ENCODE measurements at regions not wholly inside any gene's neighbourhood (a gene's known extent, or its start where the extent isn't known, plus 50 kb on each side); places are given as distances from the start of the nearest gene placed in this dataset.

DNA sequence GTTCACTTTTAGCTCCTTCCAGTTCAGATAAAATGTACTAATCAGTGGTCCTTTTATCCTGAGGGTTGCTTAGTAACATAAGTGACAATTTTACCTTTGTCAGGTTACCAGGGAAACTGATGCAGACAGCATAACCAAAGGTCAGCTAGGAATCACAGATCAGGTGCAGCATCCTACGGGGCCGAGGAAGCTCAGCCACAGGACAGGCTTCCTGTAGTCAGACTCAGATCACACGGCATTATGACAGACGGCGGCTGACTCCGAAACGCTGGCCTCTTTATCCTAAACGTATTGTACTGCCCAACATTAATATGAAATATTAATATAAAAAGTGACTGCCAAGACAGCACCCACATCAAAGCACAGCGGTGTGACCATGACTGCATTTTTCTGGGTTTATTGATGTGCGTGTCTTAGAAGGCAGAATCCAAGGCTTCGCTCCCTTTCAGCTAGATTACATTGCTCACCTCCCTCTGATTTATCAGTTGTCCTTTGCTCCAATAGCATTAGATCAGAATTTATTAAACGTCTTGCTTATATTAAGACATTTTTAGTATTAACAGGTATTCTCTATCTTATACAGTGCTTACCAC lies 444.5 kb downstream of the CMPK2 start:
- no peak for DNase-seq (ENCODE audit: low spot score)

GRCh38 chr2:6421888-6422287 lies 443.8 kb downstream of the CMPK2 start:
- no peak for DNase-seq (ENCODE audit: low spot score)

DNA sequence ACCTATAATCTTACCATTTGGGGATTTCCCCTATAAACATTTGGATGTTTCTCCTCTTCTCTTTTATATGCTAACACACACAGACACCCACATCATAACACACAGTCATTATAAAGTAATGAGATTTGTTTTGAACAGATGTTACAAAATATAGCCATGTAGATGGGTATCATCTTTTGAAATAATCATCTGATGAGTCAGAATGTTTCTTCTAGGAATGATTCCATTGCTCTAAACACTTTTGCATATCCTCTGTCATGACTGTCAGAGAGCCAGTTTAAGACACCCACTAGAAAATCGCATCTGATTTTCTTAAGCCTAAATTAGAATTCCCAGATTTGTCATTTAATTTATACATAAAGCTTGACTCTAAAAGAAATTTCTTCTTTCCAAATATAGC lies 442.6 kb downstream of the CMPK2 start:
- DNase-seq (ENCODE audit: low spot score), result no peak

- DNase-seq (ENCODE audit: low spot score), result no peak
These were observed 441.8 kb downstream of the CMPK2 start for GRCh38 chr2:6423944-6424343.

DNA sequence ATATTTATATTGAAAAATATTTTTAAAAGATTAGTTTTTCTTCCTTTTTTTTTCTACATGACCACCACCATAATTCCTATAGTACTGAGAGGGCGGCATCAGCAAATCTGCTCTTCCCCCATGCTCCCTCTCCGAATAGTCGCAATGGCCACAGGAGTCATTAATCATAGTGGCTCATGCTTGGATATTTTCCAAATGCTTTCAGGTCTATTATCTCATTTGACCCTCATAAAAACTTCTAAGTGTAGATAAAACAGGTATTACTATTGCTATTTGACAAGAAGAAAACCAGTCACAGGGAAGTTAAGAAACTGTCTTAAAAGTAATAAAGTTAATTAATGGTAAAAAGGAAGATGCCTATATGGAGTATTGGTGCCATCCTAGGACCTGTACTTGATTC lies 440.7 kb downstream of the CMPK2 start:
- no peak for DNase-seq (ENCODE audit: low spot score)

GRCh38 chr2:6429210-6429986 lies 436.3 kb downstream of the CMPK2 start:
- no peak for DNase-seq (ENCODE audit: low spot score)

GRCh38 chr2:6434438-6434837 lies 431.3 kb downstream of the CMPK2 start:
- DNase-seq (ENCODE audit: low spot score), result no peak

GRCh38 chr2:6441800-6442199 lies 423.9 kb downstream of the CMPK2 start:
- DNase-seq (ENCODE audit: low spot score), result no peak

DNA sequence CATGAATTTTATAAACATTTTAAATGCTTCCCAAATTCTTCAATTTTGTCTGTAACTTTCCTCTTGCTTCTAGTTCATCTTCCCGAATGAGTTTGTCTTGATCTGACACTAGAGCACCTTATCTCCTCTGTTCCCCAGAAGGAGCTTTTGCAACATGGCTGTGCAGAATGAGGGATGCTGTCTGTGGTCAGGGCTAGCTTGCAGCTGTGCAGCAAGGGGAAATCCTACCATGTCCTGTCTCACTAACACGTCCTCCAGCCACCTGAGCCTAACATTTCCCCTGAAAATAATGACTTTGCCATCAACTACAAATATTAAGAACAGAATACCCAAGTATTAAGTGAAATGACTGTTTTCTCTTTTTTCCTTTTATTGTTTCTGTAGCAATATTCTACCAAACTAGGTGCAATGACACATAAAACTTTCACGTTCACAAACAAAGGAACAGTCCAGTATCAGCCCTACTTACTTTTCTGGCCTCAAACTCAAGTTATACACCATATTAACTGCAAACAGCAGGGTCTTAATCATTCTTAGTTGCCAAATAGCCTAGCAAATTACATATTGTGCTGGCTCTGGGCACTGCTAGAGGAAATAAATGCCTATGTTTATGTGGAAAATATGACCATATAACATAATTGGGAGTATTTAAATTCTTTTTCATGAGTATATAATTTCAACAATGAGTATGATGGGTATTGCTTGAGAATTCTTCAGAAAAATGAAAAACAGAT lies 423.3 kb downstream of the CMPK2 start:
- no peak for DNase-seq (ENCODE audit: low spot score)

DNA sequence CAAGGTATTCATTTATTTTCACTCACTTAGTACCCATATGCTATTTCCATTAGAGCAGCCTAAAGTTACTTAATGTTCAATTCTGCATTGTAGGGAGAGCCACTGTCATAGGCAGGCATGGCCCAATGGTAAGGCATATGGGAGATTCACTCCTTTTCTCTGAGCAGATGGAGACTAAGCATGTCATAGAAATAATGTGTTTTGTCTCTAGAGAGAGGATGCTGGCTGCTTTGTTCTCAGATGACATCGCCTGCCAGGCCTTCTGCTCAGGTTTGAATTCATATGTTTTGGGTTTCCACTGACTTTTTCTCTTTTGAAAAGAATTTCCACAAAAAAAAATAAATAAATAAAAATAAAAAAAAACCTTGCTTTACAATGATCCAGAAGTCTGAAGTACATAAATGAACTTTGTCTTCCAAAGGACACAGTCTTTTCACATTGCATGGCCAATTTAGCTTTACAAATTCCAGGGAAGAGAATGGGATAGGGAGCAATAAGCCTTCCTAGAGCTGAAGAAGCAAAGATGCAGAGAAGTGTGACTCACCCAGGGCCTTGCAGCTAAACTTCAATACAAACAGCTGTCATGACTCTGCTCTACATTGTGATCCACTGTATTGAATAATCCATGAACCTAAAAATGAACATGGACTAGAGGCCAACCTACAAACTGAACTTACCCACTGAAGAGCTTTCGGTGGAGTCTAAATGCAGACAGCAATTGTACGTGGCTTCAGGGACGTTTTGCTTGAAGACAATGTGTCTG lies 422.5 kb downstream of the CMPK2 start:
- no peak for DNase-seq (ENCODE audit: low spot score)

- no peak for DNase-seq (ENCODE audit: low spot score)
These were observed 421.2 kb downstream of the CMPK2 start for GRCh38 chr2:6444514-6444913.

- DNase-seq (ENCODE audit: low spot score), result no peak
These were observed 420.6 kb downstream of the CMPK2 start for GRCh38 chr2:6445156-6445555.

GRCh38 chr2:6446938-6447608 lies 418.6 kb downstream of the CMPK2 start:
- no peak for DNase-seq (ENCODE audit: low spot score)

DNA sequence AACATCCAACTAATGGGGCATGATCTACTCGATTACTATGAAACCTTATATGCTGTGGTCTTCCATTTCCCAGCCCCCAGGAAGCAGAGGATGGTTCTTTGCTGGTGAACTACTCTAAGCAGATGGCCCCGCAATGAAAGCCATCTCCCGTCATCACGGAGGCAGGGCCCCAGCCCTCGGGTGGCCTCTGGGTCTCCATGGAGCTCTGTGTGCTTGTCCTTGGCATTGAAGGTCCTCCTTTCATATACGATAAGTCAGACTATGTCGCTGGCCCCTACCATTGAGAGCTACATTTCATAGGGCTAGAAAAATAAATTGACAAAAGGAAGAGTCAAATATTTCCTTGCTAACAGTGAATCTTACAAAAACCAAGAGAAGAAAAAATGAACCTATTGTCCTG lies 416.8 kb downstream of the CMPK2 start:
- no peak for DNase-seq (ENCODE audit: low spot score)

- no peak for DNase-seq (ENCODE audit: low spot score)
These were observed 416.4 kb downstream of the CMPK2 start for GRCh38 chr2:6449343-6449742.

DNA sequence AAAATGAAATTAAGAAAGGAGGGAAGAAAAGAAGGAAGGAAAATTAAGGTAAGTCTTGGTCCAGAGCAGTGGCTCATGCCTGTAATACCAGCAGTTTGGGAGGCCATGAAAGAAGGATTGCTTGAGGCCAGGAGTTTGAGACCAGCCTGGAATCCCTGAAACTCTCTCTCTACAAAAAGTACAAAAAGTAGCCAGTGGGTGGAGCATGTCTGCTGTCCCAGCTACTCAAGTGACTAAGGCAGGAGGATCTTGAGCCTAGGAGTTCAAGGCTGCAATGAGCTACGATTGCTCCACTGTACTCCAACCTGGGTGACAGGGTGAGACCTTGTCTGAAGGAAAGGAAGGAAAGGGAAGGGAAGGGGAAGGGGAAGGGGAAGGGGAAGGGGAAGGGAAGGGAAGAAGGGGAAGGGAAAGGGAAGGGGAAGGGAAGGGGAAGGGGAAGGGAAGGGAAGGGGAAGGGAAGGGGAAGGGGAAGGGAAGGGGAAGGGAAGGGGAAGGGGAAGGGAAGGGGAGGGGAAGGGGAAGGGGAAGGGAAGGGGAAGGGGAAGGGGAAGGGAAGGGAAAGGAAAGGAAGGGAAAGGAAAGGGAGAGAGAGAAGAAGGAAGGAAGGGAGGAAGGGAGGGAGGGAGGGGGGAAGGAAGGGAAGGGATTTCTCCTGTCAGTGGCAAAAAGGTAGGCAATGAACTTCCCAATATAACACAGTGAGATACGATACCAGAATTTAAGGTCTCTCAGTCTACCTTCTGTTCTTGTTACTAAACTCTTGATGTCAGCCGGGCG lies 412.8 kb downstream of the CMPK2 start:
- DNase-seq (ENCODE audit: low spot score), result no peak

- no peak for DNase-seq (ENCODE audit: low spot score)
These were observed 411.3 kb downstream of the CMPK2 start for GRCh38 chr2:6454286-6454990.

- DNase-seq (ENCODE audit: low spot score), result no peak
These were observed 406.6 kb downstream of the CMPK2 start for GRCh38 chr2:6459138-6459537.

DNA sequence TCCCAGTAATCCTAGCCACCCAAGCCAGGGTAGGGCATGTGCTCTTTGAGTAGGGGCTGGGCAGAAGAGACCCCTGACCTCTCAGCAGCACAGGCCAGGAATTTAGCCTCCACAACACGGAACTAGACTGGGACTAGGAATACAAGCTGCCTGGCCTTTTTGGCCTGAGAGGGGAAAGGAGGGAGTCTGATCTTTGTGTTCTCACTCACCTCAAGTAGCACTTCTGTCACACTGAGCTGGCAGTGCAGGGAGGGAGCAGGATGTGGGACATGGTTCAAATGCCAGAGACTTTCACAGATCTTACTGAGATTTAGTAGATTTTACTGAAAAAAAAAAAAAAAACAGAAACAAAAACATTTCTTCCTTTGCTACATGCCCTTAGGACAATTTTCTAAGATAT lies 395.2 kb downstream of the CMPK2 start:
- no peak for DNase-seq (ENCODE audit: low spot score)

GRCh38 chr2:6471419-6471818 lies 394.3 kb downstream of the CMPK2 start:
- DNase-seq (ENCODE audit: low spot score), result no peak

All from kidney capillary endothelial cell (primary cell).